GM19023 (cell line): ENCODE measurements at regions not wholly inside any gene's neighbourhood (a gene's known extent, or its start where the extent isn't known, plus 50 kb on each side); places are given as distances from the start of the nearest gene placed in this dataset.

ENCODE experiments used
- ATAC-seq: cut with Tn5 transposase; IDR thresholded peaks from one replicate; pipeline ENCODE4 v1.9.1; 2021; ENCODE audit warnings: mild to moderate bottlenecking, moderate library complexity; ENCODE audit not compliant: unreplicated experiment

DNA sequence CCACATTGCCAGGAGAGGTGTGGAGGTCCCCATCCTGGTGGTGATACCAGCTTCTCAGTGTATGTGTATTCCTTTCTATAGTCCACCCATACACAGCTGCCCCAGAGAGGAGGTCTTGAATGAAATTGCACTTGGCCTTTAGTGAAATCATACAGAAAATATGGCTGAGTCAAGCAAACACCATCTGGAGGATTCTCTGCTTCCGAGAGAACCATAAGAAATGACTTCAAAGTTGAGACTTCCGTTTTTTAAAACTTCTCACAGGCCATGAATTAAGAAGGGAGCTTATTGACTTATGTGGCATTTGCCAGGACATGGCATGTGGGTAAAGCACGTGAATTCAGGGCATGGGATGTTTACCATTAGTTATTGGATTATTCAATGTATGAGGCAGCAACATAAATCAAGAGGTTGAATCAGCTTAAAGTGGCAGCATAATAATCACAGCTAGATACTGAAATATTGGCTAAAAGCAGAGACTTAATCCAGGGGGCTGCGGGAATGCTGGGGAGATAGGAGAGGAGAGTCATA is 119.1 kb upstream of the MTNR1B start:
- no peak for ATAC-seq

DNA sequence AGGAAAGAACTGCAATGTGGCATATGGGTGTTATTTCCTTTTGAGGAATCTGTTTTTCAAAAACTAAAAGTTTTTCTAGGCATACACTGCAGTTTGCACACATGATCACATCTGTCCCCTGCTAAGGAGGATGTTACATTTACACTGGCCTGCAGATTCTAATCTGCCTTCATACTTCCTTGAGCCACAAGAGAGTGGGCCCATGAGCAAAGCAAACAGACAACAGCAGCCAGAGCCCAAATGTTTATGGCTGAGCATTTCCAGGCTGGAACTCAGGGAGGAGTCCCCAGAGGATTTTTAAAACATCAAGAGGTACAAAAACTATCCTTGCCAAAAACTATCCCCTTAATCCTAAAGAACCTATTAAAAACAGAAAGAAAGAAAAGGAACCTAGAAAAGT is 117.2 kb upstream of the MTNR1B start:
- no peak for ATAC-seq

DNA sequence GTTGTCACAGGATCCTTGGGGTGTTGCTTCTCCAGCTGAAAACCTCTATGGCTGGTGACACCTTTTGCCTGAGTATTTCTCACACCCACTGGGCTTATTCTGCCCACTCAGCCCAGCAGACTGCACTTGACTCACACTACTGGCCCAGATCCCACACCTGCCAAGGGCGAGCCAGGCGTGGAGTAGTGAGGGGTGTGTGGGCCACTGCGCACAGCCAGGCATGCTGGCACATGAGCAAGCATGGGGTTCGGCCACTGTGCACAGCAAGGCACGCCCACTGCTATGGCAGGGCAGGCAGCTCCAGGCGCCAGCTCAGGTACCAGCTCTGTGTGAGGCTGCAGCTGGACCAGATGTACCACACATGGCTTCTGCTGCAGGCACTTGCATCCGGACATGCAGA is 116.5 kb upstream of the MTNR1B start:
- no peak for ATAC-seq

DNA sequence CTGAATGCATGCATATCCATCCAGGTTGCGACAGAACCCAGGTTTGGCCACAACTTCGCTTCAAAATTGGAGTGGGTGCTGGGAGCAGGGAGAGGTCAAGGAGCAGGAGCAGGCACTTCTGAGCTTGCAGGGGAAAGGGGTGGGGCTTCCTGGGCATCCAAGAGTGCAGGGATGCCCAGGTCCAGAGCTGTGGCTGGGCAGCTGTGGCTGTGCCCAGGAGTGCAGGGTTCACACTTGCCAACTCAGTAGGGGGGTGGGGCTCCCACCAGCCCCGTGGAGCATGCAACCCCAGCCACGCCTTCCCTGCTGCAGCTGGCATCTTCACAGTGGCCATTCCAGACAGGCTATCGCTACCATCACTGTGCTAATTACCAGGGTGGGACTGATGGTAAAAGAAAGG is 115.3 kb upstream of the MTNR1B start:
- ATAC-seq = no peak

DNA sequence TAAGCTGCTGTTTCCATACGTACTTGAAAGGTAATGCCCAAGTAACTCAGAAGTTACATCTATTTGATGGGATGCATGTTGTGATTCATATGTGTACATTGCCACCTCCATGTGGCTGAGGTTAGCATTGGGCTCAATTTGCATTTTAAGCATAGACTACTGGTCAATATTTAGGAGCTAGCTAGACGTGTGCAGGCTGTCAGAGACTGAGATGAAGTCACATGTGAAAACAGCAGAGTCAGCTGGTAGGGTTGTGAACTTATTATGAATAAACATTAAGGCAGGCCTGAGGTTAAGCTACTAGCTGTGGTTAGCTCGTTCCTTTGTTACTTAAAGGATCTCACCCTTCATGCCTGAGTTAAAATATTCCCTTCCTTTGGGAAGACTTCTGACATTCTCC is 114.5 kb upstream of the MTNR1B start:
- no peak for ATAC-seq

DNA sequence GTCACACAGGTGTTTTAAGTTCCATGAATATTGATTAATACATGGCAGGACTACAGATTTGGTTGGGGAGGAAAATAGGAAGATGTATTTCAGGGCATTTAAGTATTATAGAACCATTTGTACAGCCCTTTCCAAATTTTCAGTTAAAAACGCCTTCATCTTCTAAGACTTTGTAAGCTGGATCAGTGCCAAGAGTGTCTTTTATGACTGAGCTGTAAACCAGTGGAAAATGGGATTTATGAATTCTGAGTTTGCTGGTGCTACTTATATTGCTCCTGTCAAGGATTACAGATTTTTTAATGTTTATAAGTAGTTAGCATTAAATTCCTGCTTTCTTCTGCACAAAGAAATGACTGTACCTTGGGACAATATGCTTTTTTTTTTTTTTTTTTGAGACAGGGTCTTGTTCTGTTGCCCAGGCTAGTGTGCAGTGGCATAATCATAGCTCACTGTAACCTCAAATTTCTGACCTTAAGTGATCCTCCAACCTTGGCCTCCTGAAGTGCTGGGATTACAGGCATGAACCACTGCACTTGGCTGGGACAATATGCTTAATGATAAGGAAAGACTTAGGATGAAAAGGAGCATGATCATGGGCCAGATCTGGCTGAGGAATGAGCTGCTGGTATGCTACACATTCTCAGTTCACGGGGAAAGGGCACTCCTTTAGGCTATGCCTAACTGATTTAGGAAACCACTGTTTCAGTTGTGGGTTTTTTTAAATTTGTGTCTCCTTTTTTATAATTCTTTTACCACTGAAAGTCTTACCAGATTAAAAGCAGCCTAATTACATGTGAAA is 113.6 kb upstream of the MTNR1B start:
- no peak for ATAC-seq

DNA sequence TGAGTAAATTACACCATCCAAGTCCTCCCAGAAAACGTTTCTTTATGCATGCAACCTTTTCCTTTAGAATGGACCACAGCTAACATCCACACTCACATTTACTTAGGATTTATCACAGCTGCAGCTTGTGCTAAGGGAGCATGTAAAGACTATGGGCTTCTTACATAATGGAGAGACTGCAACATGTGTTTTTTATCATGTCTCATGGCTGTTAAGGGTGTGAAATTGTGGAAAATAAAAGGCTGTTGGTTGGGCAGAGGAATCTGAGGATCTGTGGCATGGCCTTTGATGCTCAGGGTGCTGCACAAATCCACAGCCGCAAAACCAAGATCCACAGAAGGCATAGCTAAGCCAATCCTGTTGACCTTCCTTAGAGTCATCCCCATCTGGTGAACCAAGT is 112.0 kb upstream of the MTNR1B start:
- no peak for ATAC-seq

DNA sequence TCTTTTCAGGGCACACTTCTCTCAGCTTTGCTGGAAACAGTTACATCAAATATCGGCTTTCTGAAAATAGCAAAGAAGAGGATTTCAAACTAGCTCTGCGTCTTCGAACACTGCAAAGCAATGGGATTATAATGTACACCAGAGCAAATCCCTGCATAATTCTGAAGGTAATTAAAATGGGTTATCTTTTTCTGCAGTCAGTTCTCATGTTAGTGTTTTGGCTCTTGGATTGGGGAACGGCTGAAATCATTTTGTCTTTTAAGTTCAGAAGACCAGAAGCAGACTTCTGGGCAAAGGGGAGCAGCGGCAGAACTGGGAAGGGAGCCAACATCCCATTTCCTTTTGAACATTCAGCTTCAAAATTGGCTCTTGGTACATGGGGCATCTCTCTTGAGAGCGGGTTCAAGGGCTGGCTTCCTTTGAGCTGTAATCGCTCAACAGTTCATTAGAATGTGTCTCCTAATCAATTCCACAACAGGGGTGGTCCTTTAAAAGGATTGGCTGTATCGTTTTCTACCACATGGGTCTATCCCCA is 110.2 kb upstream of the MTNR1B start:
- ATAC-seq = no peak

DNA sequence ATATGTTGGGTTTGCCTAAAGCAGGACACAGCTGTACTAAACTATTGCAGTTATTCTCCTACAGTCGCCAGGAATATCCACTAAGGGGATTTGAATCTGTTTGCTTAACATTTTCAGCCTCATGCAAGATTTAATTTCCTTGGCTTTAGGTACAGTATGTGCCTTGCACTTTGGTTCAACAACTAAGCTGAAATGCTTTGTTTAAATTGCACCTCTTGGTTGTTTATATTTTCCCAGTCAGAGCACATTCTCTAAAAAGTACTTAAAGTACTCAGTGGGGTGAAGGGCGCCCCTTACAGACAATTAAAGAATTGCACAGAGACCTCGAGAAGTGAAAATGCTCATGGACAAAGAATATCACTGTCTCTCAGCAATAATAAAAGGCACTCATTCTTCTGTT is 107.8 kb upstream of the MTNR1B start:
- ATAC-seq = no peak

DNA sequence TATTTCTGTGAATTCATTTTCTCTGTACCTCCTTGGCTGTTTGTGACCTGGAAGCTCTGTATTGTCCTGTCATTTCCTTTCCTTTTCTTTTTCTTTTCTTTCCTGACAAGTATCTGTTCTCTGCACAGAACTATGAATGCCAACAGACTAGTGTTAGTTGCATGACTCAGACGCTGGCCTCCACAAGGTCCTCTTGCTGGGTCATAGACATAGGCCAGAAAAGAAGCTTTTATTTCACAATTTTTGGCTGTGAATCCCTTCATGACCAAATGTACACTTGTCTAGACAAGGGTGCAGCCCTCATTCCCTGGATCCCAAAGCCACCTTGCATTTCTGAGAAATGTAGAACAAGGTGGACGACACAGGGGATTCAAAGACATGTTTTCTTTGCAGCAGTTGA is 104.1 kb upstream of the MTNR1B start:
- no peak for ATAC-seq

DNA sequence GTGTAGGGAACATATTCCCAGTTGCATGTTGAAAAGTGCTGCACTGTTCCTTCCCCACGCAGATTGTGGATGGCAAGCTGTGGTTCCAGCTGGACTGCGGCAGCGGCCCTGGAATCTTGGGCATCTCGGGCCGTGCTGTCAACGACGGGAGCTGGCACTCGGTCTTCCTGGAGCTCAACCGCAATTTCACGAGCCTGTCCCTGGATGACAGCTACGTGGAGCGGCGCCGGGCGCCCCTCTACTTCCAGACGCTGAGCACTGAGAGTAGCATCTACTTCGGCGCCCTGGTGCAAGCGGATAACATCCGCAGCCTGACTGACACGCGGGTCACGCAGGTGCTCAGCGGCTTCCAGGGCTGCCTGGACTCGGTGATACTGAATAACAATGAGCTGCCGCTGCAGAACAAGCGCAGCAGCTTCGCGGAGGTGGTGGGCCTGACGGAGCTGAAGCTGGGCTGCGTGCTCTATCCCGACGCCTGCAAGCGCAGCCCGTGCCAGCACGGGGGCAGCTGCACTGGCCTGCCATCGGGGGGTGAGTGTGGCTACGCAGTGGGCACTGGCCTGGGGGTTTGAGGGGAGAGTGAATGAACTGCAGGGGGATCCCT is 102.7 kb upstream of the MTNR1B start:
- no peak for ATAC-seq

DNA sequence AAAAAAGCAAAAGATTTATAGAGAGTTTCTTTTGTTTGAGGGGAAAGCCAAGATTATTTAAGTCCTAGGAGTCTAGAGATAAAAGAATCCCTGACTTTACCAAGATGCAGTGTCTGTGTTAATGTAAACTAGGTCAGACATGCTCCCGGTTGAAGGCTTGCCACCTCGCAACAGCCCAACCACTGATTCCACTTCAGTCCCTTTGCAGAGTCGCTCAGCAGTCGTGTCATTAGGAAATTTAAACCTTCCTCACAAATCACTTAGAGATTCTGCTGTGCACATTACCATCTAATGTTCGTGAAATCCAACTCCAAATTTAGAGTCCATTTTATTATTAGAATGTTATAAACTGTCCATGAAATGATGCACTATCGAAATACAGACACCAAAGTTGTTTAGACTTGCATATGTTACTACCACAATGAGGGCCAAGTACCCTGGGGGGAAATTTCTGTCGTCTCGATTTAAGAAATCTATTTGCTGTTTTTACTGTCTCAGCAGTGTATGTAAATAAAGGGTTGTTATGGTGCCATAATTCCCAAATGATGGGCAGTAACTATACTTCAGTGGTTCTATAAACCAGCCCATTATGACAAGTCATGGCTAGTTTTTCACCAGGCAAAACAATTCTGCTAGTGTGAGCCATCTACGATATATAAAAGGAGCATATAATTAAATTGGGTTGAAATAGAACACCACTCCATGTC is 101.4 kb upstream of the MTNR1B start:
- ATAC-seq = no peak

DNA sequence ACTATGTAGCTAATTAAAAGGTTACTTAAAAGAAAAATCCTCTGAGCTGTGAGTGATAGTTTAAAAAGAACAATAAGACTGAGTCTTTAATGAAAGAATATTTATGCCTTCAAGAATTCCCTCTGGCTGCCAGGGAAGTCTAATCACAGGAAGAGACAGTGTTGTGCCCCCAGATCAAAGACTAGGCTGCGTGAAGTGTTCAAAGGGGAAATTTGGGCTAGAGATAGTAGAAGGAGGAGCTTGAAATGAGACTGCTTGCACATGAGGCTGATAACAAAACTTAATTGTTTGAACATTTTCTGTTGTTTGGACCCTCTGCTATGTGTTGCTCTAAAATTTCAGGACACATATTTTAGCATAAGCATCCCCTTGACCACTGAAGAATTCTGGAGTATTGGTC is 99.7 kb upstream of the MTNR1B start:
- ATAC-seq = no peak

DNA sequence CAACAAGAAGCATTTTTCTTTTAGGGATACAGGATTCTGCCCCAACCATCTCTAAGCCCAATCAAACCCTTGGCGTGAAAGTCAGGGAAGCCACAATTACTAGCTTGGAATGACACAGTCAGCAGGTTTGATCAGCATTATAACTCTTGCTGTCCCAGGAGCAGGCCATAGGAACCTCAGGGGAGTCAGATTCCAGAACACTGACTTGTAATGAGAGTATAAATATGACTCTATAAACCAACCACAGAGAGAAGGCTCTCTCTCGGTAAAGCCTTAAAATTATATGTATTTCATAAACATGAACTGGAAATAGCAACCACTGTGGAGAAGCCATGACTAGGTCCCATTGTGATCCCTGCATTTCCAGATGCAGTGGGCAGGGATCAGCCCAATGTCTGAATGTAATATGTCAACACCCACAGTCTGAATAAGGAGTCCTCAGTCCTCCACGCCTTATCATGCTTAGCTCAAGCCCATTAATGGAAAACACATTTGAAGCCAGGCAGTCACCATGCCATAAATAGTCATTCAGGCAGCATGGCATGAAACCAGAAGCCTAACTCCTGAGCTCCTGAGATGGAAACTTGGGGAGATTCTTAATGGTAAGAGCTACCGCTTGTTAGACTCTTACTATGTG is 99.1 kb upstream of the MTNR1B start:
- ATAC-seq = no peak

DNA sequence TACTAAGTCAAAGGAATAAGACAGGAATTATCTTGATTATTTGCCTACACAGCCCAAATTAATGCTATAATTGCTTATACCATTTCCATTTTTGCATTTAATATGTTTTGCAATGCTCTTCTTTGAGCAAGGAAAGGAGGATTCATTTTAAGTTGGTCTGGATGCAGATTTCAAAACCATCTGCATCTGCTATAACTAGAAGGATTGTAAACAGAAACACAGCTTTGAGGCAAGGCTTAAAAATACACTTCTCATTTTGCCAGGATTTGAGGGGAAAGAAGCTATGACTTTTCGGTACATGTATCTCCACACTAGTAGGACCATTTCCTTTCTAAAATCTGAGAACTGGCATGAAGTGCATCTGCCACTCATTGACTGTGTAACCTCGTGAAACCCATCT is 95.9 kb upstream of the MTNR1B start:
- no peak for ATAC-seq

DNA sequence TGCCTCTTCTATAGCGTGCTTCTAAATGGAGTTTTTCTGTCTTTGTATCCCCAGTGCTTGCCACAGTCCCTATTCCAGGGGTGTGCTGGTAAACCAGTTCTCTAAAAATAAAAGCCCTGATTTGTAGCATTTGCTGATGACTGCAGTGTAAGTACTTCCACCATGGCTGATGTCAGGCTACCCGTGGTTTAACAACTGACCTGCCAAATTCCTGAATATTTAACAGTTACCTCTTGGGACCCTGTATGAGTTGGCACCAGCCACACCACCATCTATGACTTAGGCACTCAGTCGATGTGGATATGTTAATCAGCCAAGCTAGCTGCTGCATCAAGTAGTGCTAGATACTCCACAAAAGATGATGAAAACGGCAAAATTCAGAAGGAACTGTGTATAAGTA is 94.0 kb upstream of the MTNR1B start:
- no peak for ATAC-seq

DNA sequence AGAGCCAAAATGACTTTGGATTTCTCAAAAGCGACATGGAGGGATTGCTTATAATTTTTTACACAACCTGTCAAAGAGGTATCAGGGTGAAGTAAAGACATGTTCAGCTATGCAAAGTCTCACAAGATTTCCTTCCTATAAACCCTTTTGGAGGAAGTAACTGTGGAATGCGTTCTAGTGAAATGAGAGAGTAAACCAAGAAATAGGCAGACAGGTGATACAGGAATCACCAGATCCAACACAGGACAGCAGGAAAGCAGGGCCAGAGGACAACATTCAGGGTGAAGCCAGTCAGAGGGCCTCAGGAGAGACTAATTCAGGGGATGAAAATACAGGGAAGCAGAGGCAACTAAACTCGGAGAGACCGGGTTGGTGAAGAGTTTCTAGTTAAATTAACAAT is 90.4 kb upstream of the MTNR1B start:
- ATAC-seq = no peak

DNA sequence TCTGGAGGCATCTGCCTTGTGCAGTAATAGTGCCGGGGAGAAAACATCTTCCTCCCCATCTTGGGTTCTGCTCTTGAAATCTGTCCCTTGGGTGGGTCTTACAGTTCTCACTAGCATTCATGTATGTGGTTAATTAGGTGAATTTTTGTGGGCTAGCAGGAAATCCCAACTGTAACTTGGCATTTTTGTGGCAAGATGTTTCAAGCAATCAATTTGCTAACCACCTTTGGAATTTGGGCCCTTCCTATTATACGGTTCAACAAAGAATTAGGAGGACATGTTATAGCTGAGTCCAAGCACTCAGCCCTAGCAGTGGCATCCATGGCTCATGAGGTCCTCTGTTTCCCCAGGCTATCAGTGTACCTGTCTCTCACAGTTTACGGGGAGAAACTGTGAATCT is 89.1 kb upstream of the MTNR1B start:
- ATAC-seq = no peak

DNA sequence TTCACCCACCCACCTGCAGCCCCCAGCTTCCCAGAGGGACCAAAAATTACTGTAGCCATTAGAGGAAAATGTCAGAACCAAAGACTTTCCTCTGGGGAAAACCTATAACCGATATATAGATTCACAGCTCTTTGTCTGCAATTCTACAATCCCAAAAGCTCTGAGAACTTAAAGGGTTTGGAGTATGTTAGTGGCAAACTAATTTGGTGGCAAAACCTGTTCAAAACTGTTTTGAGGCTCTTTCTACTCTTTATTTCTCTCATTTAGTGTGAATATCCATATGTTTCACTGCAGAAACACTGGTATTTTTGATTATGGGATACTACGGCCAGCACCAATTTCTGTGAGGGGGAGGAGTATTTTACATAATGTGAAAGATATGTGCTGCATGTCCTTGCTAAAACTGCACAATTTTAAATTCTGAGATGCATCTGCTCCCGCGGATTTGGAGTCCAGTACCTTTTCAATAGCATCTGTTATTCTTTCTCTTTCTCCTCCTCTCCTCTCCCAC is 87.5 kb upstream of the MTNR1B start:
- no peak for ATAC-seq

DNA sequence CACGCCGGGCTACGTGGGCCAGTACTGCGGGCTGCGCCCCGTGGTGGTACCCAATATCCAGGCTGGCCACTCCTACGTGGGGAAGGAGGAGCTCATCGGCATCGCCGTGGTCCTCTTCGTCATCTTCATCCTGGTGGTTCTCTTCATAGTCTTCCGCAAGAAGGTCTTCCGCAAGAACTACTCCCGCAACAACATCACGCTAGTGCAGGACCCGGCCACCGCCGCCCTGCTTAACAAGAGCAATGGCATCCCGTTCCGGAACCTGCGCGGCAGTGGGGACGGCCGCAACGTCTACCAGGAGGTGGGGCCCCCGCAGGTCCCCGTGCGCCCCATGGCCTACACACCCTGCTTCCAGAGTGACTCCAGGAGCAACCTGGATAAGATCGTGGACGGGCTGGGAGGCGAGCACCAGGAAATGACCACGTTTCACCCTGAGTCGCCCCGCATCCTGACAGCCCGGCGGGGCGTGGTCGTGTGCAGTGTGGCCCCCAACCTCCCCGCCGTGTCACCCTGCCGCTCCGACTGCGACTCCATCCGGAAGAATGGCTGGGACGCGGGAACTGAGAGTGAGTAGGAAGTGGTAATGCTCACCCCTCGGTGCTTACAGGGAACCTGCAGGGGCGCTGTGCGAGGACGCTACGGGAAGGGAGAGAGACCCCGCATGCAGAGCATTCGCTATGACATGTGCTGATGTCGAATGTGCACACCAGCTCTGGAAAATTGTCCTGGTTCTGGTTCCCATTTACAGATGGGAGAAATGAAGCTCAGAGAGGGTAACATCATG is 86.4 kb upstream of the MTNR1B start:
- no peak for ATAC-seq
